Sigmoid colon (tissue), 6 donors: ENCODE measurements at regions not wholly inside any gene's neighbourhood (a gene's known extent, or its start where the extent isn't known, plus 50 kb on each side); places are given as distances from the start of the nearest gene placed in this dataset.

Experiments used
- DNase-seq: peaks from one replicate; pipeline ENCODE4 v3.0.0-alpha.2; 2019
- H3K27ac ChIP-seq, 4 donors: fragments of 200-600 bp; sonication (generic); one replicate each; pipeline ENCODE4 v1.5.1; 2016 to 2019; ENCODE audit warnings: mild to moderate bottlenecking in 1 of 4
- H3K27me3 ChIP-seq, 3 donors: fragments of 200-600 bp; sonication (generic); one replicate each; pipeline ENCODE4 v1.5.1; 2019; ENCODE audit warnings: mild to moderate bottlenecking in 1 of 3
- H3K36me3 ChIP-seq, 4 donors: fragments of 200-600 bp; sonication (generic); one replicate each; pipeline ENCODE4 v1.5.1; 2016 to 2019
- H3K4me1 ChIP-seq, 4 donors: fragments of 200-600 bp; sonication (generic); one replicate each; pipeline ENCODE4 v1.5.1; 2017 to 2019
- H3K4me3 ChIP-seq, 4 donors: fragments of 200-600 bp; sonication (generic); one replicate each; pipeline ENCODE4 v1.5.1; 2017 to 2019; ENCODE audit warnings: mild to moderate bottlenecking in 2 of 4, moderate library complexity in 1 of 4
- H3K9me3 ChIP-seq, 4 donors: fragments of 200-600 bp in 3 of 4; sonication (generic) in 3 of 4; one replicate each; pipeline versions ENCODE4 v1.5.1 to v1.6.1; 2013 to 2019
- EP300 ChIP-seq, 4 donors: sonication (generic); formaldehyde crosslinking; IDR thresholded peaks; one replicate each; pipeline ENCODE4 v1.6.1; 2017; ENCODE audit warnings: antibody characterized with exemption in 4 of 4
- POLR2A ChIP-seq, 2 donors: fragments of 450-650 bp; IDR thresholded peaks; one replicate each; pipeline ENCODE4 v1.6.1; 2016; ENCODE audit warnings: antibody characterized with exemption in 2 of 2, mild to moderate bottlenecking in 2 of 2, moderate library complexity in 2 of 2
- POLR2AphosphoS5 ChIP-seq, 4 donors: sonication (generic); formaldehyde crosslinking; IDR thresholded peaks; one replicate each; pipeline ENCODE4 v1.6.1; 2017; ENCODE audit warnings: antibody characterized with exemption in 4 of 4
- WGBS, 2 donors: extraction: QIAGEN DNeasy Blood & Tissue Kit; methylation state at CpG; one replicate each; pipeline ENCODE4 v1.1.7; 2013; 5-methylcytosine and 5-hydroxymethylcytosine counted together
- intact Hi-C: fragments of 100-400 bp; cut with DNase I; formaldehyde crosslinking; loops from one replicate; pipeline ENCODE4 v1.15.1; 2023
- TF ChIP-seq, protein P1 (sequence below), 4 experiments: fragments of 450-650 bp in 3 of 4; fragments of 200-600 bp in 1 of 4; IDR thresholded peaks; one replicate each; pipeline ENCODE4 v1.5.1; 2016 to 2019; ENCODE audit warnings: antibody characterized with exemption in 4 of 4, mild to moderate bottlenecking in 3 of 4, moderate library complexity in 2 of 4
- donor health status: healthy with polysubstance abuse.
- donor health status: healthy.

DNA sequence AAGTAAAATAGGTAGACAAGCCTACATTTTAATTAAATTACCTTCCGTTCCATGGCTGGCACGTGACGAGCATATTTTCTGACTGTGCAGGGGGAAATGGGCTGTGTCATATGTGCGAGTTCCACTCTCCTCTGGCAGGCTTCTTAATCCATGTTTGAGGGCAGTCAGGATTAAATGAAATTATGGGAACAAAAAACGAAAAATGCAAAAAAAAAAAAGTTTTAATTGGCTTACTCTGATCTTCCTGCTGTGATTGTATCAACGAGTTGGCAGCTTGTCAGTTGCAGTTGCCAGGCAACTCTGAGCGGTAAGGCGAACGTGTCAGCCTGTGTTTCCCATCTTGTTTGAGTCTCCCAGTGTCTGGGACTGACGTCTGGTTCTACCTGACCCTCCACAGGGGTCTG, 302.9 kb upstream of the XYLT1 start:
- Histone ChIP-seq H3K27me3 (no peaks in the 10 kb centered on the region), H3K9me3 (no peaks in the 10 kb centered on the region), H3K4me3 (no peak overlapping the region), H3K4me1 (no peaks in the 10 kb centered on the region), H3K27ac (no peak overlapping the region), H3K36me3 (no peaks in the 10 kb centered on the region)
- no peak for DNase-seq
- 35 to 48% methylated on average over 10 of the region's 10 CpGs for WGBS, 2 donors
- intact Hi-C loops: no loop called here
- TF ChIP-seq POLR2A (IDR thresholded peaks at IDR 0.05) (no peak), POLR2AphosphoS5 (IDR thresholded peaks at IDR 0.05) (no peak), EP300 (IDR thresholded peaks at IDR 0.05) (no peak)
- TF ChIP-seq, protein P1, sequence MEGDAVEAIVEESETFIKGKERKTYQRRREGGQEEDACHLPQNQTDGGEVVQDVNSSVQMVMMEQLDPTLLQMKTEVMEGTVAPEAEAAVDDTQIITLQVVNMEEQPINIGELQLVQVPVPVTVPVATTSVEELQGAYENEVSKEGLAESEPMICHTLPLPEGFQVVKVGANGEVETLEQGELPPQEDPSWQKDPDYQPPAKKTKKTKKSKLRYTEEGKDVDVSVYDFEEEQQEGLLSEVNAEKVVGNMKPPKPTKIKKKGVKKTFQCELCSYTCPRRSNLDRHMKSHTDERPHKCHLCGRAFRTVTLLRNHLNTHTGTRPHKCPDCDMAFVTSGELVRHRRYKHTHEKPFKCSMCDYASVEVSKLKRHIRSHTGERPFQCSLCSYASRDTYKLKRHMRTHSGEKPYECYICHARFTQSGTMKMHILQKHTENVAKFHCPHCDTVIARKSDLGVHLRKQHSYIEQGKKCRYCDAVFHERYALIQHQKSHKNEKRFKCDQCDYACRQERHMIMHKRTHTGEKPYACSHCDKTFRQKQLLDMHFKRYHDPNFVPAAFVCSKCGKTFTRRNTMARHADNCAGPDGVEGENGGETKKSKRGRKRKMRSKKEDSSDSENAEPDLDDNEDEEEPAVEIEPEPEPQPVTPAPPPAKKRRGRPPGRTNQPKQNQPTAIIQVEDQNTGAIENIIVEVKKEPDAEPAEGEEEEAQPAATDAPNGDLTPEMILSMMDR (IDR thresholded peaks at IDR 0.05): no peak

DNA sequence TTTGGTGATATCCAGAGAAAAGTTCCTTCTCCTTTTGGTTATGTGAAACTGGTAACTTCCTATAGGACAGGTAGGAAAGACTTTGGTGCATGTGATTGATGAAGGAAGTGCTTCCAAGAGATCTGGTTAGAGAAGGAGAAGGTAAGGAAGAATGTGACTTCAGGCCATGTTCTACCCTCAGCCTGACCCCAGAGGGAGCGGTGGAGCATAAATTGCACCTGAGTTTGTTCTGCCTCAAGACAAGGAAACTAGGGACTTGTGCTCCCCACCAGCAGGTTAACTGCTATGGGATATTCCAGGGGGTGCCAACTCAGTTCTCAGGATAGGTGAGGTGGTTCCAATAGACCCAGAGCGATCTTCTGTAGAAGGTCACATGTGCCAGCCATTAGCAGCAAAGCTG, 299.3 kb upstream of the XYLT1 start:
- TF ChIP-seq POLR2AphosphoS5 (IDR thresholded peaks at IDR 0.05) (no peak), EP300 (IDR thresholded peaks at IDR 0.05) (no peak), POLR2A (IDR thresholded peaks at IDR 0.05) (no peak)
- TF ChIP-seq, protein P1 (IDR thresholded peaks at IDR 0.05): no peak

DNA sequence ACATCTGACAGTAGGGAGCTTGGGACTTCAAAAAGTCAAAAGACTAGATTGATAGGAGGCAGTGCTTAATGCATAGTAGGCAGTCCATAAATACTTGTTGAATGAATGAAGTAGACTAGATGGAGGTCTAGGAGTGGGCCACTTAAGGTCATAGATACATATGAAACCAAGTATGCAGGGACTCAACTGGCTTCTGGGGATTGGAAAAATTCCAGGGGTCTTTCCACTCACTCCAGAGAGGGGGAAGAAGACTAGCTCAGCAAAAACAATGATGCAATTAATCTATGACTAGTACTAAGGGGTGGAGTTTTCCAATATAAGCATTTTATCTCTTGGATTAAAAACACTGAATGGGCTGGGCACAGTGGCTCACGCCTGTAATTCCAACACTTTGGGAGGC, 298.3 kb upstream of the XYLT1 start:
- no peak for DNase-seq
- intact Hi-C loops: no loop called here
- 60 to 85% methylated on average over 1 of the region's 1 CpG for WGBS, 2 donors
- Histone ChIP-seq H3K4me1 (no peaks in the 10 kb centered on the region), H3K9me3 (no peaks in the 10 kb centered on the region), H3K36me3 (no peaks in the 10 kb centered on the region), H3K27me3 (no peaks in the 10 kb centered on the region), H3K4me3 (no peak overlapping the region), H3K27ac (no peak overlapping the region)
- TF ChIP-seq, protein P1 (IDR thresholded peaks at IDR 0.05): no peak
- no peak for TF ChIP-seq EP300 (IDR thresholded peaks at IDR 0.05)
- TF ChIP-seq POLR2AphosphoS5 (IDR thresholded peaks at IDR 0.05): no peak
- no peak for TF ChIP-seq POLR2A (IDR thresholded peaks at IDR 0.05)

More for the DNA sequence above, 299.3 kb upstream of the XYLT1 start:
- Histone ChIP-seq H3K27me3 (no peaks in the 10 kb centered on the region), H3K36me3 (no peaks in the 10 kb centered on the region), H3K4me1 (no peaks in the 10 kb centered on the region), H3K27ac (no peak overlapping the region), H3K4me3 (no peak overlapping the region), H3K9me3 (no peaks in the 10 kb centered on the region)
- 88 to 95% methylated on average over 2 of the region's 2 CpGs for WGBS, 2 donors
- intact Hi-C loops: no loop called here
- no peak for DNase-seq

DNA sequence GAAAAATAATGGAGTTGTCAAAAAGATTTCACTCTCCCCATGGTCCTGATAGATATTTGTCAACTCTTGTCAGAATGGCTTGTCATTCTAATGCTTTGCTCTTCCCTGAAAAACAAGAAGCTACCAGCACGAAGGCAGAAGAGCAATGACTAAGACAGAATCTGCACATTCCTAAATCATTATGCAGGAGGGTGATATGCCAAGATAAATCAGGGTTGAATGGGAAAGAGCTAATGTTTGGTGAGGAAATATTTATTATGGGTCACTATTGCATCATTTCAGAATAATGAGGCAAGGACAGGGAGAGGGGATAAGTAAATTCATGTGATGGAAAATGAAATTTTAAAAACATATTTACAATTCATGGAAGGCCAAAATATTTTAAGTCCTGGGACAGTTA, 297.5 kb upstream of the XYLT1 start:
- Histone ChIP-seq H3K27me3 (no peaks in the 10 kb centered on the region), H3K9me3 (no peaks in the 10 kb centered on the region), H3K27ac (no peak overlapping the region), H3K36me3 (no peaks in the 10 kb centered on the region), H3K4me3 (no peak overlapping the region), H3K4me1 (no peaks in the 10 kb centered on the region)
- WGBS, 2 donors: 13 to 40% methylated on average over 1 of the region's 1 CpG
- intact Hi-C loops: no loop called here
- DNase-seq: no peak
- no peak for TF ChIP-seq EP300 (IDR thresholded peaks at IDR 0.05)
- TF ChIP-seq POLR2AphosphoS5 (IDR thresholded peaks at IDR 0.05): no peak
- TF ChIP-seq, protein P1 (IDR thresholded peaks at IDR 0.05): no peak
- TF ChIP-seq POLR2A (IDR thresholded peaks at IDR 0.05): no peak

DNA sequence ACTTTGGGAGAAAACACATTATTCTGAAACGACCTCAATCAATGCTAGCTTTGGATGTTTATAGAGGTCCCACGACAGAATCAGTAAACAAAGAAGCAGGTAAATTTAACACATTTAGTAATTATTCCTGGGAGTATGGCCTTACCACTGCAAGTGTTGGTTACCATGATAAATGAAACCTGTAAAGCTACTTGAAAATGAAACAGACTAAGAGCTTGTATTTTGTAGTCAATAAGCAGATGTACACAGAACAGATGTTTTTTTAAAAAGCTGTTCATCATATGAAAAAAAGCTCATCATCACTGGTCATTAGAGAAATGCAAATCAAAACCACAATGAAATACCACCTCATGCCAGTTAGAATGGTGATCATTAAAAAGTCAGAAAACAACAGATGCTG, 295.3 kb upstream of the XYLT1 start:
- no peak for DNase-seq
- no peaks in the 10 kb centered on the region for H3K9me3 ChIP-seq
- intact Hi-C loops: no loop called here
- H3K4me1 ChIP-seq: no peaks in the 10 kb centered on the region
- H3K36me3 ChIP-seq: no peaks in the 10 kb centered on the region
- 14 to 28% methylated on average over 2 of the region's 2 CpGs for WGBS, 2 donors
- H3K27ac ChIP-seq: no peak overlapping the region
- no peaks in the 10 kb centered on the region for H3K27me3 ChIP-seq
- no peak overlapping the region for H3K4me3 ChIP-seq
- no peak for TF ChIP-seq POLR2AphosphoS5 (IDR thresholded peaks at IDR 0.05)
- TF ChIP-seq EP300 (IDR thresholded peaks at IDR 0.05): no peak
- no peak for TF ChIP-seq POLR2A (IDR thresholded peaks at IDR 0.05)
- TF ChIP-seq, protein P1 (IDR thresholded peaks at IDR 0.05): no peak
